ENCODE measurements at regions not wholly inside any gene's neighbourhood (a gene's known extent, or its start where the extent isn't known, plus 50 kb on each side); places are given as distances from the start of the nearest gene placed in this dataset.

DNA sequence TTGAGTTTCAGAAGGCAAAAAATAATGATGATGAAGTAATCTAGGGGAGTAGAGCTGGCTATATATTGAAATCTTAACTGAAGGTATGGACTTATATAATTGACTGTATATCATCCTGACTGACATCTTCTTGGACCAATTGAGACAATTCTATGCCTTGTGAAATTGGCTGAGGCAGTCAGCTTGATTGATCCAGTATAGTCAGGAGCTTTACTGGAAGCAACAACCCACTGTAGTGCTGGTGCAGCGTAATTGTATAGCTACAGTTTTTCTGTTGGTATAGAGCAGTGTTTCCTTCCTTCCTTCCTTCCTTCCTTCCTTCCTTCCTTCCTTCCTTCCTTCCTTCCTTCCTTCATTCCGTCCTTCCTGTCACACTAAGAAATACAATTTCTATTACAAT is 268.0 kb downstream of the NUF2 start:
- Histone ChIP-seq H3K27ac (ENCODE audit: extremely low read depth, low read depth, low read length) (no peak overlapping the region), H3K9me3 (replicated peaks; ENCODE audit: control insufficient read depth, insufficient read depth, low read depth, low read length) (0 out of 2 replicates have a peak, but pooled peaks cover 2% of the 10 kb centered on the region), H3K79me2 (ENCODE audit: control insufficient read depth, insufficient read depth, low read length) (no peaks in the 10 kb centered on the region), H2AFZ (ENCODE audit: low read depth, low read length) (no peak overlapping the region), H3K27me3 (ENCODE audit: control insufficient read depth in 2 of 2, insufficient read depth in 2 of 2, low read length in 2 of 2) (no peaks in the 10 kb centered on the region), H3K4me1 (replicated peaks in 1 of 2; ENCODE audit: control insufficient read depth in 2 of 2, insufficient read depth in 2 of 2, low read length in 2 of 2) (no peaks in the 10 kb centered on the region), H3K36me3 (ENCODE audit: control insufficient read depth, insufficient read depth, low read length) (no peaks in the 10 kb centered on the region), H4K20me1 (replicated peaks; ENCODE audit: control insufficient read depth, insufficient read depth, low read length) (no peaks in the 10 kb centered on the region), H3K4me3 (no peak overlapping the region), H3K9ac (ENCODE audit: insufficient read depth in 1 of 2, low read depth in 2 of 2, low read length in 2 of 2) (no peak overlapping the region), H3K4me2 (ENCODE audit: insufficient read depth, low read length) (no peak overlapping the region), H3K9me1 (ENCODE audit: control insufficient read depth, insufficient read depth, low read length) (no peaks in the 10 kb centered on the region)
- no peak for DNase-seq (ENCODE audit: extremely low read depth in 1 of 4, low spot score in 3 of 4)
- ATAC-seq: no peak
- ChIA-PET CTCF (ENCODE audit: low intra/inter-chr PET ratio) (no interaction called here), POLR2A (interaction anchor here (0.7 kb wide), 1 partner anchor 36 kb away, joined by 4 read pairs; no protein-coding TSS in a partner anchor)
- no peak for FAIRE-seq
- in situ Hi-C loops (cut with MboI): no loop called here
- TF ChIP-seq, protein P1, sequence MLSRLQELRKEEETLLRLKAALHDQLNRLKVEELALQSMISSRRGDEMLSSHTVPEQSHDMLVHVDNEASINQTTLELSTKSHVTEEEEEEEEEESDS (CRISPR knock-in tag; IDR thresholded peaks at IDR 0.05): no peak
- TF ChIP-seq STAG1 (CRISPR knock-in tag; IDR thresholded peaks at IDR 0.05; ENCODE audit: borderline replicate concordance) (no peak), SMARCB1 (IDR thresholded peaks at IDR 0.05; ENCODE audit: insufficient read length, low read depth) (no peak), ZBTB1 (CRISPR knock-in tag; IDR thresholded peaks at IDR 0.05; ENCODE audit: borderline replicate concordance, low read depth) (no peak), ESRRA (IDR thresholded peaks at IDR 0.05; ENCODE audit: borderline replicate concordance, low read depth) (no peak), GATAD2B (IDR thresholded peaks at IDR 0.05; ENCODE audit: borderline replicate concordance) (no peak), LARP7 (IDR thresholded peaks at IDR 0.05) (no peak), ZNF408 (CRISPR knock-in tag; IDR thresholded peaks at IDR 0.05; ENCODE audit: low read depth) (no peak)
- TF ChIP-seq, protein P2, sequence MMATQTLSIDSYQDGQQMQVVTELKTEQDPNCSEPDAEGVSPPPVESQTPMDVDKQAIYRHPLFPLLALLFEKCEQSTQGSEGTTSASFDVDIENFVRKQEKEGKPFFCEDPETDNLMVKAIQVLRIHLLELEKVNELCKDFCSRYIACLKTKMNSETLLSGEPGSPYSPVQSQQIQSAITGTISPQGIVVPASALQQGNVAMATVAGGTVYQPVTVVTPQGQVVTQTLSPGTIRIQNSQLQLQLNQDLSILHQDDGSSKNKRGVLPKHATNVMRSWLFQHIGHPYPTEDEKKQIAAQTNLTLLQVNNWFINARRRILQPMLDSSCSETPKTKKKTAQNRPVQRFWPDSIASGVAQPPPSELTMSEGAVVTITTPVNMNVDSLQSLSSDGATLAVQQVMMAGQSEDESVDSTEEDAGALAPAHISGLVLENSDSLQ (IDR thresholded peaks at IDR 0.05): no peak
- TF ChIP-seq, protein P3, sequence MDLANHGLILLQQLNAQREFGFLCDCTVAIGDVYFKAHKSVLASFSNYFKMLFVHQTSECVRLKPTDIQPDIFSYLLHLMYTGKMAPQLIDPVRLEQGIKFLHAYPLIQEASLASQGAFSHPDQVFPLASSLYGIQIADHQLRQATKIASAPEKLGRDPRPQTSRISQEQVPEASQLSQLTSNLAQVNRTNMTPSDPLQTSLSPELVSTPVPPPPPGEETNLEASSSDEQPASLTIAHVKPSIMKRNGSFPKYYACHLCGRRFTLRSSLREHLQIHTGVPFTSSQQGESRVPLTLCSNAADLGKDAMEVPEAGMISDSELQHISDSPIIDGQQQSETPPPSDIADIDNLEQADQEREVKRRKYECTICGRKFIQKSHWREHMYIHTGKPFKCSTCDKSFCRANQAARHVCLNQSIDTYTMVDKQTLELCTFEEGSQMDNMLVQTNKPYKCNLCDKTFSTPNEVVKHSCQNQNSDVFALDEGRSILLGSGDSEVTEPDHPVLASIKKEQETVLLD (IDR thresholded peaks at IDR 0.05): no peak
- TF ChIP-seq, protein P4, sequence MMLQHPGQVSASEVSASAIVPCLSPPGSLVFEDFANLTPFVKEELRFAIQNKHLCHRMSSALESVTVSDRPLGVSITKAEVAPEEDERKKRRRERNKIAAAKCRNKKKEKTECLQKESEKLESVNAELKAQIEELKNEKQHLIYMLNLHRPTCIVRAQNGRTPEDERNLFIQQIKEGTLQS (IDR thresholded peaks at IDR 0.05): no peak
- TF ChIP-seq, protein P4 (CRISPR knock-in tag; conservative IDR thresholded peaks at IDR 0.05): no peak
- TF ChIP-seq, protein P5, sequence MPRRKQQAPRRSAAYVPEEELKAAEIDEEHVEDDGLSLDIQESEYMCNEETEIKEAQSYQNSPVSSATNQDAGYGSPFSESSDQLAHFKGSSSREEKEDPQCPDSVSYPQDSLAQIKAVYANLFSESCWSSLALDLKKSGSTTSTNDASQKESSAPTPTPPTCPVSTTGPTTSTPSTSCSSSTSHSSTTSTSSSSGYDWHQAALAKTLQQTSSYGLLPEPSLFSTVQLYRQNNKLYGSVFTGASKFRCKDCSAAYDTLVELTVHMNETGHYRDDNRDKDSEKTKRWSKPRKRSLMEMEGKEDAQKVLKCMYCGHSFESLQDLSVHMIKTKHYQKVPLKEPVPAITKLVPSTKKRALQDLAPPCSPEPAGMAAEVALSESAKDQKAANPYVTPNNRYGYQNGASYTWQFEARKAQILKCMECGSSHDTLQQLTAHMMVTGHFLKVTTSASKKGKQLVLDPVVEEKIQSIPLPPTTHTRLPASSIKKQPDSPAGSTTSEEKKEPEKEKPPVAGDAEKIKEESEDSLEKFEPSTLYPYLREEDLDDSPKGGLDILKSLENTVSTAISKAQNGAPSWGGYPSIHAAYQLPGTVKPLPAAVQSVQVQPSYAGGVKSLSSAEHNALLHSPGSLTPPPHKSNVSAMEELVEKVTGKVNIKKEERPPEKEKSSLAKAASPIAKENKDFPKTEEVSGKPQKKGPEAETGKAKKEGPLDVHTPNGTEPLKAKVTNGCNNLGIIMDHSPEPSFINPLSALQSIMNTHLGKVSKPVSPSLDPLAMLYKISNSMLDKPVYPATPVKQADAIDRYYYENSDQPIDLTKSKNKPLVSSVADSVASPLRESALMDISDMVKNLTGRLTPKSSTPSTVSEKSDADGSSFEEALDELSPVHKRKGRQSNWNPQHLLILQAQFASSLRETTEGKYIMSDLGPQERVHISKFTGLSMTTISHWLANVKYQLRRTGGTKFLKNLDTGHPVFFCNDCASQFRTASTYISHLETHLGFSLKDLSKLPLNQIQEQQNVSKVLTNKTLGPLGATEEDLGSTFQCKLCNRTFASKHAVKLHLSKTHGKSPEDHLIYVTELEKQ (CRISPR knock-in tag; IDR thresholded peaks at IDR 0.05): no peak
- intact Hi-C loops (cut with micrococcal nuclease): no loop called here
- BruUV-seq (replicated peaks): no TSS peak
- 0% methylated on average over 2 of the region's 2 CpGs for WGBS (ENCODE audit: insufficient coverage, low coverage, missing lambda C conversion rate)

Data from K562 (cell line).